ENCODE measurements at regions not wholly inside any gene's neighbourhood (a gene's known extent, or its start where the extent isn't known, plus 50 kb on each side); places are given as distances from the start of the nearest gene placed in this dataset.

GRCh38 chr4:130574215-130574614, 1478.3 kb downstream of the C4orf33 start:
- Mint-ChIP-seq H3K9me3 (peaks cover 14% of the 10 kb centered on the region), H3K4me1 (no peaks in the 10 kb centered on the region), H3K4me3 (no peak overlapping the region), H3K36me3 (no peaks in the 10 kb centered on the region), H3K27ac (no peak overlapping the region), H3K27me3 (ENCODE audit: low read depth) (no peaks in the 10 kb centered on the region)
- no peak for TF ChIP-seq CTCF (IDR thresholded peaks at IDR 0.05; ENCODE audit: unreplicated experiment)
- no peak for DNase-seq (ENCODE audit: low spot score in 2 of 2, unreplicated experiment in 2 of 2)

GRCh38 chr4:130576218-130576617, 1480.3 kb downstream of the C4orf33 start:
- H3K36me3 Mint-ChIP-seq = no peaks in the 10 kb centered on the region
- peaks cover 7% of the 10 kb centered on the region for H3K9me3 Mint-ChIP-seq
- no peak overlapping the region for H3K4me3 Mint-ChIP-seq
- H3K27ac Mint-ChIP-seq = no peak overlapping the region
- H3K4me1 Mint-ChIP-seq = no peaks in the 10 kb centered on the region
- H3K27me3 Mint-ChIP-seq (ENCODE audit: low read depth) = no peaks in the 10 kb centered on the region
- no peak for TF ChIP-seq CTCF (IDR thresholded peaks at IDR 0.05; ENCODE audit: unreplicated experiment)
- DNase-seq (ENCODE audit: low spot score in 2 of 2, unreplicated experiment in 2 of 2) = no peak

GRCh38 chr4:130591091-130591490, 1495.1 kb downstream of the C4orf33 start:
- Mint-ChIP-seq H3K27ac (peak overlapping the region; percentile 84), H3K9me3 (peaks cover 21% of the 10 kb centered on the region), H3K4me3 (no peak overlapping the region), H3K4me1 (peaks cover 3% of the 10 kb centered on the region), H3K27me3 (ENCODE audit: low read depth) (no peaks in the 10 kb centered on the region), H3K36me3 (peaks cover 9% of the 10 kb centered on the region)
- no peak for DNase-seq (ENCODE audit: low spot score in 2 of 2, unreplicated experiment in 2 of 2)
- TF ChIP-seq CTCF (IDR thresholded peaks at IDR 0.05; ENCODE audit: unreplicated experiment) = no peak

GRCh38 chr4:130600706-130601105, 1504.8 kb downstream of the C4orf33 start:
- peaks cover 2% of the 10 kb centered on the region for H3K4me1 Mint-ChIP-seq
- DNase-seq (ENCODE audit: low spot score in 2 of 2, unreplicated experiment in 2 of 2) = no peak
- no peaks in the 10 kb centered on the region for H3K27me3 Mint-ChIP-seq (ENCODE audit: low read depth)
- H3K9me3 Mint-ChIP-seq = peaks cover 16% of the 10 kb centered on the region
- H3K4me3 Mint-ChIP-seq = no peak overlapping the region
- H3K27ac Mint-ChIP-seq = no peak overlapping the region
- H3K36me3 Mint-ChIP-seq = no peaks in the 10 kb centered on the region
- TF ChIP-seq CTCF (IDR thresholded peaks at IDR 0.05; ENCODE audit: unreplicated experiment) = no peak

- Mint-ChIP-seq H3K36me3 (no peaks in the 10 kb centered on the region), H3K4me1 (peaks cover 2% of the 10 kb centered on the region), H3K27me3 (ENCODE audit: low read depth) (no peaks in the 10 kb centered on the region), H3K4me3 (no peak overlapping the region), H3K9me3 (peaks cover 2% of the 10 kb centered on the region), H3K27ac (no peak overlapping the region)
- DNase-seq (ENCODE audit: low spot score in 2 of 2, unreplicated experiment in 2 of 2) = no peak
- TF ChIP-seq CTCF (IDR thresholded peaks at IDR 0.05; ENCODE audit: unreplicated experiment) = no peak
Measured at GRCh38 chr4:130603043-130603442, 1507.1 kb downstream of the C4orf33 start.

- DNase-seq (ENCODE audit: low spot score in 2 of 2, unreplicated experiment in 2 of 2) = no peak
- H3K9me3 Mint-ChIP-seq = no peaks in the 10 kb centered on the region
- no peak overlapping the region for H3K4me3 Mint-ChIP-seq
- H3K4me1 Mint-ChIP-seq = no peaks in the 10 kb centered on the region
- H3K27me3 Mint-ChIP-seq (ENCODE audit: low read depth) = no peaks in the 10 kb centered on the region
- no peak for TF ChIP-seq CTCF (IDR thresholded peaks at IDR 0.05; ENCODE audit: unreplicated experiment)
- no peaks in the 10 kb centered on the region for H3K36me3 Mint-ChIP-seq
- H3K27ac Mint-ChIP-seq = no peak overlapping the region
Measured at GRCh38 chr4:130608121-130608520, 1512.2 kb downstream of the C4orf33 start.
